Lower leg skin (tissue), 3 donors: ENCODE measurements at regions not wholly inside any gene's neighbourhood (a gene's known extent, or its start where the extent isn't known, plus 50 kb on each side); places are given as distances from the start of the nearest gene placed in this dataset.

ENCODE experiments used
- POLR2A ChIP-seq, 2 donors: fragments of 450-650 bp; IDR thresholded peaks; one replicate each; pipeline ENCODE4 v1.6.1; 2016 to 2017; ENCODE audit warnings: antibody characterized with exemption in 2 of 2, mild to moderate bottlenecking in 1 of 2, moderate library complexity in 1 of 2
- TF ChIP-seq, protein P1 (sequence below), 3 donors: fragments of 450-650 bp; IDR thresholded peaks; one replicate each; pipeline ENCODE4 v1.5.1; 2016; ENCODE audit warnings: antibody characterized with exemption in 3 of 3, mild to moderate bottlenecking in 3 of 3, moderate library complexity in 2 of 3

DNA sequence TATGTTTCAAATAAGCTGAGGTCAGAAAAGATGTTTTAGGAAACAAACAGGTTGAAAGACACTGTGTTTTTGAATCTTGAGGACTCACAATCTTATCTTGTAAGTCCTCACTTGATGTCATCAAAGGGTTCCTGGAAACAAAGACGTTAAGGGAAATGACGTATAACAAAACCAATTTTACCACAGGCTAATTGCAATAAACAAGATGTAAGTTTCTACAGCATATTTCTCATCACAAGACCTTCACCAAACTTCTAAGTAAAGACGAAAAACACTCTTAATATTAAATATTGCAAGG, 433.5 kb upstream of the FAT3 start:
- TF ChIP-seq, protein P1, sequence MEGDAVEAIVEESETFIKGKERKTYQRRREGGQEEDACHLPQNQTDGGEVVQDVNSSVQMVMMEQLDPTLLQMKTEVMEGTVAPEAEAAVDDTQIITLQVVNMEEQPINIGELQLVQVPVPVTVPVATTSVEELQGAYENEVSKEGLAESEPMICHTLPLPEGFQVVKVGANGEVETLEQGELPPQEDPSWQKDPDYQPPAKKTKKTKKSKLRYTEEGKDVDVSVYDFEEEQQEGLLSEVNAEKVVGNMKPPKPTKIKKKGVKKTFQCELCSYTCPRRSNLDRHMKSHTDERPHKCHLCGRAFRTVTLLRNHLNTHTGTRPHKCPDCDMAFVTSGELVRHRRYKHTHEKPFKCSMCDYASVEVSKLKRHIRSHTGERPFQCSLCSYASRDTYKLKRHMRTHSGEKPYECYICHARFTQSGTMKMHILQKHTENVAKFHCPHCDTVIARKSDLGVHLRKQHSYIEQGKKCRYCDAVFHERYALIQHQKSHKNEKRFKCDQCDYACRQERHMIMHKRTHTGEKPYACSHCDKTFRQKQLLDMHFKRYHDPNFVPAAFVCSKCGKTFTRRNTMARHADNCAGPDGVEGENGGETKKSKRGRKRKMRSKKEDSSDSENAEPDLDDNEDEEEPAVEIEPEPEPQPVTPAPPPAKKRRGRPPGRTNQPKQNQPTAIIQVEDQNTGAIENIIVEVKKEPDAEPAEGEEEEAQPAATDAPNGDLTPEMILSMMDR (IDR thresholded peaks at IDR 0.05) = no peak
- TF ChIP-seq POLR2A (IDR thresholded peaks at IDR 0.05) = no peak
